DND-41 (cell line): ENCODE measurements at regions not wholly inside any gene's neighbourhood (a gene's known extent, or its start where the extent isn't known, plus 50 kb on each side); places are given as distances from the start of the nearest gene placed in this dataset.

Experiments used
- CTCF ChIP-seq: IDR thresholded peaks from 2 replicates; pipeline ENCODE4 v1.5.1; 2012; ENCODE audit warnings: borderline replicate concordance, low read length, moderate library complexity, mild to moderate bottlenecking; ENCODE audit not compliant: poor library complexity, severe bottlenecking; ENCODE audit errors: extremely low read depth
- EZH2 ChIP-seq: IDR thresholded peaks from 3 replicates; pipeline ENCODE4 v1.6.1; 2012; ENCODE audit warnings: borderline replicate concordance, low read depth, mild to moderate bottlenecking, moderate library complexity, low read length, inconsistent platforms; ENCODE audit not compliant: severe bottlenecking

- TF ChIP-seq CTCF (no peak), EZH2 (no peak)
Measured at GRCh38 chr3:109809513-109809912, 472.2 kb upstream of the DPPA4 start.
